Calu3 (cell line): ENCODE measurements at regions not wholly inside any gene's neighbourhood (a gene's known extent, or its start where the extent isn't known, plus 50 kb on each side); places are given as distances from the start of the nearest gene placed in this dataset.

ENCODE experiments used
- BruUV-seq: library from RNA; stranded (reverse); fragments of 400-500 nt; replicated peaks from 2 replicates; lab custom pipeline; 2021; lab: Mats Ljungman, UMichigan
- CTCF ChIA-PET: fragments of 300-600 bp; sonication (Branson Sonifier 250); formaldehyde crosslinking; loops from one replicate; lab custom pipeline; 2022; ENCODE audit warnings: antibody characterized with exemption; lab: Charles Lee
- DNase-seq: peaks from one replicate; pipeline ENCODE4 v3.0.0; 2022
- H3K27ac Mint-ChIP-seq: one replicate; pipeline ENCODE4 v1.8.0; 2022; ENCODE audit warnings: mixed read lengths; ENCODE audit not compliant: unreplicated experiment
- H3K27me3 Mint-ChIP-seq: one replicate; pipeline ENCODE4 v1.8.0; 2022; ENCODE audit warnings: mixed read lengths; ENCODE audit not compliant: unreplicated experiment
- H3K36me3 Mint-ChIP-seq: one replicate; pipeline ENCODE4 v1.8.0; 2022; ENCODE audit warnings: mild to moderate bottlenecking, moderate library complexity, mixed read lengths; ENCODE audit not compliant: insufficient read depth, unreplicated experiment
- H3K4me1 Mint-ChIP-seq: one replicate; pipeline ENCODE4 v1.8.0; 2022; ENCODE audit warnings: mild to moderate bottlenecking, low read depth, mixed read lengths; ENCODE audit not compliant: unreplicated experiment
- H3K4me3 Mint-ChIP-seq: one replicate; pipeline ENCODE4 v1.8.0; 2022; ENCODE audit warnings: mild to moderate bottlenecking, low read depth, moderate library complexity, mixed read lengths; ENCODE audit not compliant: unreplicated experiment
- H3K9me3 Mint-ChIP-seq: one replicate; pipeline ENCODE4 v1.8.0; 2022; ENCODE audit warnings: low read depth, mixed read lengths; ENCODE audit not compliant: unreplicated experiment
- CTCF ChIP-seq: fragments of 200-600 bp; IDR thresholded peaks from one replicate; pipeline ENCODE4 v1.8.0; 2022; ENCODE audit warnings: antibody characterized with exemption; ENCODE audit not compliant: unreplicated experiment
- intact Hi-C: fragments of 100-400 bp; cut with micrococcal nuclease; formaldehyde crosslinking; loops from one replicate; pipeline ENCODE4 v1.10.0; 2022; ENCODE audit not compliant: unreplicated experiment

GRCh38 chr13:84524586-84524985, 642.3 kb upstream of the SLITRK1 start:
- H3K4me1 Mint-ChIP-seq: no peaks in the 10 kb centered on the region
- CTCF ChIA-PET: no interaction called here
- intact Hi-C loops: no loop called here
- H3K27ac Mint-ChIP-seq: no peak overlapping the region
- H3K36me3 Mint-ChIP-seq: no peaks in the 10 kb centered on the region
- DNase-seq: no peak
- no peak for TF ChIP-seq CTCF
- peaks cover 8% of the 10 kb centered on the region for H3K9me3 Mint-ChIP-seq
- H3K4me3 Mint-ChIP-seq: no peak overlapping the region
- H3K27me3 Mint-ChIP-seq: no peaks in the 10 kb centered on the region
- no TSS peak for BruUV-seq

GRCh38 chr13:84500016-84500415, 617.7 kb upstream of the SLITRK1 start:
- Mint-ChIP-seq H3K4me1 (no peaks in the 10 kb centered on the region), H3K9me3 (no peaks in the 10 kb centered on the region), H3K36me3 (no peaks in the 10 kb centered on the region), H3K27me3 (no peaks in the 10 kb centered on the region), H3K27ac (no peak overlapping the region), H3K4me3 (no peak overlapping the region)
- BruUV-seq: no TSS peak
- intact Hi-C loops: no loop called here
- CTCF ChIA-PET: no interaction called here
- no peak for TF ChIP-seq CTCF
- no peak for DNase-seq

- intact Hi-C loops: no loop called here
- DNase-seq: no peak
- no peaks in the 10 kb centered on the region for H3K4me1 Mint-ChIP-seq
- no peak for TF ChIP-seq CTCF
- no peaks in the 10 kb centered on the region for H3K27me3 Mint-ChIP-seq
- H3K27ac Mint-ChIP-seq: no peak overlapping the region
- CTCF ChIA-PET: no interaction called here
- no peaks in the 10 kb centered on the region for H3K36me3 Mint-ChIP-seq
- BruUV-seq: no TSS peak
- H3K9me3 Mint-ChIP-seq: no peaks in the 10 kb centered on the region
- H3K4me3 Mint-ChIP-seq: no peak overlapping the region
These were observed 615.3 kb upstream of the SLITRK1 start for GRCh38 chr13:84497613-84498012.

GRCh38 chr13:84491952-84492351, 609.7 kb upstream of the SLITRK1 start:
- TF ChIP-seq CTCF: no peak
- no peak for DNase-seq
- no TSS peak for BruUV-seq
- intact Hi-C loops: no loop called here
- Mint-ChIP-seq H3K9me3 (no peaks in the 10 kb centered on the region), H3K4me3 (no peak overlapping the region), H3K36me3 (no peaks in the 10 kb centered on the region), H3K4me1 (no peaks in the 10 kb centered on the region), H3K27me3 (no peaks in the 10 kb centered on the region), H3K27ac (no peak overlapping the region)
- CTCF ChIA-PET: interaction anchor here (0.7 kb wide), 1 partner anchor 367 kb away, joined by 3 read pairs; no protein-coding TSS in a partner anchor
